ENCODE measurements at regions not wholly inside any gene's neighbourhood (a gene's known extent, or its start where the extent isn't known, plus 50 kb on each side); places are given as distances from the start of the nearest gene placed in this dataset.

DNA sequence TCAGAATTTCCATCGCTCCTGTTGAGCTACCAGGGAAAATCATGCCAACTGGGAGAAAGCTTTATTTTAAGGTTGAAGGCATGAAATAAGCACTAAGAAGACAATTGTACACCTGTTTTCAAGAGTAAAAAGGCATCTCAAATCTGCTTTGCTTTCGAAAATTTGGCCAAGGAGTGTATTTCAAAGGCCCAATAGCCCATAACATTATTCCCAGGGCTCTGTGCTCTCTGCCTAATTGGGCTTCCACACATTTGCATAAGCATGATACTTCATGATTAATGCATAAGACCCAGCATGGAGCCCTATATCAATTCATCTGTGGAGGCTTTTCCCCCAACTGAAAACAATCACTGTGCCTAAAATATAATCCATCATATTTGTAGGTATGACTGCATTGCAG, 258.5 kb downstream of the NOVA1 start:
- Mint-ChIP-seq H3K27me3 (ENCODE audit: insufficient read depth) (no peaks in the 10 kb centered on the region), H3K9me3 (peaks cover 15% of the 10 kb centered on the region), H3K27ac (no peak overlapping the region), H3K4me3 (no peak overlapping the region), H3K36me3 (ENCODE audit: low read depth) (no peaks in the 10 kb centered on the region), H3K4me1 (ENCODE audit: low read depth) (no peaks in the 10 kb centered on the region)
- intact Hi-C loops (cut with micrococcal nuclease), result no loop called here
- DNase-seq (ENCODE audit: low spot score), result no peak

DNA sequence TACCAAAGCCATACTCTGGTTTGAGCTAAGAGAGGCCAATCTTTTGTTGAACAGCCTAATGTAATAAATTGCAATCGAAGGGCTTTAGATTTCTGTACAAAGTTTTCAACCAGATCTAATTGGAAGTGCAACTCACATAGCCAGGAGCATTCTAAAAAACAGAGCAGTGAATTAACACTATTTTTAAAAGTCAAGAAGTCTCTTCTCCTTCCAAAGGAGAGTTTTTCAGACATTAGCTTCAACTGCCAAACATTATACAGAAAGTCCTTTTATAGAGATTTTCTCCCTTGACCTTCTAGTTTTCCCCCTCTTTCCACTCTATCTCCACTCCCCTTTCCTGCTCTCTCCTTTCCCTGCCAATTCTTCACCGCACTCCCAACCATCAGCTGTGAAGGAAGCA, 259.6 kb downstream of the NOVA1 start:
- Mint-ChIP-seq H3K36me3 (ENCODE audit: low read depth) (no peaks in the 10 kb centered on the region), H3K4me3 (no peak overlapping the region), H3K9me3 (peaks cover 12% of the 10 kb centered on the region), H3K27ac (no peak overlapping the region), H3K4me1 (ENCODE audit: low read depth) (no peaks in the 10 kb centered on the region), H3K27me3 (ENCODE audit: insufficient read depth) (no peaks in the 10 kb centered on the region)
- no peak for DNase-seq (ENCODE audit: low spot score)
- intact Hi-C loops (cut with micrococcal nuclease), result no loop called here

DNA sequence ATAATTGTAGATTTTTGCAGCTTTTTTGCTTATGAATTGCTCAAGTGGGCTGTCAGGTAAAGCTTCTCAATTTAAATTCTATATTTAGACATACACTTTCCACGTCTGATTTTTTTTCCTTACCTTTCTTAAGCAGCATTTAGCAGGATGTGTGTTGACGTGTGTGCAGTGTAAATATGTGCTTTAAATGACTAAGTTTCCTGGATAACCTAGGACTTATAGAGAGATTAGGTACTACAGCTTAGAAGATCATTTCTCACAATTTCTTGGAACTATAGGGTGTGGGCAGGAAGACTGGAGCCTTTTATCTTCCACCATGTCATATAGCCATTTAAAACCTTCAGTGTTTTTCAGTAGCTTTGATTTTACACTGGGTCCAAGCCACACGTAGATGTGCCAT, 263.5 kb downstream of the NOVA1 start:
- no peak overlapping the region for H3K27ac Mint-ChIP-seq
- H3K4me1 Mint-ChIP-seq (ENCODE audit: low read depth), result no peaks in the 10 kb centered on the region
- peaks cover 27% of the 10 kb centered on the region for H3K9me3 Mint-ChIP-seq
- DNase-seq (ENCODE audit: low spot score), result no peak
- no peak overlapping the region for H3K4me3 Mint-ChIP-seq
- H3K36me3 Mint-ChIP-seq (ENCODE audit: low read depth), result no peaks in the 10 kb centered on the region
- intact Hi-C loops (cut with micrococcal nuclease), result no loop called here
- H3K27me3 Mint-ChIP-seq (ENCODE audit: insufficient read depth), result no peaks in the 10 kb centered on the region

DNA sequence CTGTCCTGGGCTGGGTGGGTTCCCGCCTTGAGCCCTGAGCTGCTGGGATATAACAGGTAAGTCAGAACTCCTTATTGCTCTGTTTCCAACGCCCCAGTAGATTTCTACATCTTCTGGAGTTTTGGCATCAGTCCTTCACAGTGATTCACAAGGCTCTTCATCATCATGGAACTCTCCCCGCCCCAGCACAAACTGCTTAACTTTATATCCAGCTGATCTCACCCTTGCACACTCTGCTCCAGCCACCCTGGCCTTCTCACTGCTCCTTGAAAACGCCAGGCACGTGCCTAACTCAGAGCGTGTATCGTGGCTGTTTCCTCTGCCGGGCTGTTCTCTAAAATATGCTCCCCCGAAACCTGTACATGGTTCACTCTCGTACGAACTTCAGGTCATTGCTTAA, 264.9 kb downstream of the NOVA1 start:
- no peak for DNase-seq (ENCODE audit: low spot score)
- no peaks in the 10 kb centered on the region for H3K27me3 Mint-ChIP-seq (ENCODE audit: insufficient read depth)
- peaks cover 35% of the 10 kb centered on the region for H3K9me3 Mint-ChIP-seq
- no peaks in the 10 kb centered on the region for H3K36me3 Mint-ChIP-seq (ENCODE audit: low read depth)
- H3K27ac Mint-ChIP-seq, result no peak overlapping the region
- no peak overlapping the region for H3K4me3 Mint-ChIP-seq
- H3K4me1 Mint-ChIP-seq (ENCODE audit: low read depth), result no peaks in the 10 kb centered on the region
- intact Hi-C loops (cut with micrococcal nuclease), result no loop called here

DNA sequence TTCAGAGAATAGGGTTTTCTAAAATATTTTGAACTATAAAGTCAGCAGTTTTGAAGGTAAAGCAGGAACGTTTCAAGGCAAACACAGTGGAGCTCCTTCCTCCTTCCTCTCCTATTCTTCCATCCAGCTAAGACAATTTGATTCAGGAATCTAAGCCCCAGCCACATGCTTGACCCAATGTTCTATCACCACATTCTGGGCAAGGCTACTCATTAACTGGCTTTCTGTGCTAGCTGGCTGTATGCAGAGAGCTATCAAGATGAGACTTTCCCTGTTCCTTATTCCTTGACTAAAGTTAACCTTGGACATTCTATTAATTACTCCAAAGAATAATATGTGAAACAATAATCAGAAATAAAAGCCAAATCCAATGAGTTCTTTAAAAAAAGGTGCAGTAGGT, 266.9 kb downstream of the NOVA1 start:
- intact Hi-C loops (cut with micrococcal nuclease), result no loop called here
- H3K36me3 Mint-ChIP-seq (ENCODE audit: low read depth), result no peaks in the 10 kb centered on the region

DNA sequence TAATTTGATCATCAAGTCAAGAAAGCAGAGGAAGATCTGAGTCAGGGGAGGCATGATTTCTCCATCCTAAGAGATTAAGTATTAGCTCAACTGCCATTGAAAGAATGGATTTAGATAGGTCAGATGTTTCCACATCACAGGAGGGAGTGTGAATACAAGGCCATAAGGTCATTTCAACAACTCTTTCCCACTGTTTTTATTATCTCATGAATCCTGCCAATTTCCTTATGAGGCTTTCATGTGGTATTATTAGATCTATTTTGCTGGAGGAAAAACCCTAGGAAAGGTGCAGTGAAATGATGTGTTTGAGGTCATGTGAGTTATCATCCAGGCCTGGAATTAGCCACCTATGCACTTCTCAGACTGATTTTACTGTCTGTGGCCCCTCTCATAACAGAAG, 269.0 kb downstream of the NOVA1 start:
- Mint-ChIP-seq H3K4me1 (ENCODE audit: low read depth) (no peaks in the 10 kb centered on the region), H3K27ac (no peak overlapping the region), H3K27me3 (ENCODE audit: insufficient read depth) (no peaks in the 10 kb centered on the region), H3K36me3 (ENCODE audit: low read depth) (no peaks in the 10 kb centered on the region), H3K9me3 (peaks cover 31% of the 10 kb centered on the region), H3K4me3 (no peak overlapping the region)
- DNase-seq (ENCODE audit: low spot score), result no peak
- intact Hi-C loops (cut with micrococcal nuclease), result no loop called here

More for the DNA sequence above, 266.9 kb downstream of the NOVA1 start:
- Mint-ChIP-seq H3K4me1 (ENCODE audit: low read depth) (no peaks in the 10 kb centered on the region), H3K4me3 (no peak overlapping the region), H3K27me3 (ENCODE audit: insufficient read depth) (no peaks in the 10 kb centered on the region), H3K27ac (no peak overlapping the region), H3K9me3 (peaks cover 36% of the 10 kb centered on the region)
- DNase-seq (ENCODE audit: low spot score), result no peak

DNA sequence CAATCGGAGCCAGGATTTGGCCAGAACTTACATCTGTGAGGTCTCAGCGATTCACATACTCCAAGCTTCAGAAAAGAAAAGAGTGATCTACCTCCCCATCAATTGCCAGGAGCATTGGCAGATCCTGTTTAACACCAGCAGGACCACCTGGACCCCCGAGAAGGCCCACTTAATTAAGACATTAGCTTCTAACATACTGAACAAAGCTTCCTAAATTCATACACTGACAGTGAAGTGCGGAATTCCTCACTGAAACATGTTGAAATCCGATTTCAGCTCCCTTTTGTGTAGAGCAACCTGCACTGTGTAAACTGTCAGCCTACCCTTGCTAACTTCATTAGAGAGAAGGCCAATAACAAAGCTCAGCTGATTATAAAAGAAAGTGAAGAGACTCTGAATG, 274.0 kb downstream of the NOVA1 start:
- H3K36me3 Mint-ChIP-seq (ENCODE audit: low read depth), result no peaks in the 10 kb centered on the region
- no peaks in the 10 kb centered on the region for H3K4me1 Mint-ChIP-seq (ENCODE audit: low read depth)
- intact Hi-C loops (cut with micrococcal nuclease), result no loop called here
- no peak for DNase-seq (ENCODE audit: low spot score)
- H3K27ac Mint-ChIP-seq, result no peak overlapping the region
- peaks cover 26% of the 10 kb centered on the region for H3K9me3 Mint-ChIP-seq
- no peak overlapping the region for H3K4me3 Mint-ChIP-seq
- H3K27me3 Mint-ChIP-seq (ENCODE audit: insufficient read depth), result no peaks in the 10 kb centered on the region

DNA sequence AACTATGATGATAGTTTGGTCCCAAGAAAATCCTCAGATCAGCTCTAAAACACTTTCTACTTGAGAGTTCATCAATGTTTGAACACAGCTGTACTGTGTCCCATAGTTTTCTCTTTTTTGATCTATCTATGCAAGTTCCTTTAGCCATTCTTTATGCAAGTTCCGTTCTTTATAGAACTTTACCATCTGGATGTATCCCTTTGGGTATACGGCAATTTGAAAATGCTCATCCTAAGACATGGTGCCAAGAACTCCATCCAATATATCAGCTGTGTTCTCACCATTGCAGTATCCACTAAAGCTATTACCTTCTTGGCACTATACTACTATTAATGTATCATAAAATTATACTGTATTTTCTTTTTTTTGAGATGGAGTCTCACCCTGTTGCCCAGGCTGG, 276.9 kb downstream of the NOVA1 start:
- Mint-ChIP-seq H3K4me3 (no peak overlapping the region), H3K9me3 (peaks cover 17% of the 10 kb centered on the region), H3K27ac (no peak overlapping the region), H3K27me3 (ENCODE audit: insufficient read depth) (no peaks in the 10 kb centered on the region), H3K36me3 (ENCODE audit: low read depth) (no peaks in the 10 kb centered on the region), H3K4me1 (ENCODE audit: low read depth) (no peaks in the 10 kb centered on the region)
- intact Hi-C loops (cut with micrococcal nuclease), result no loop called here
- no peak for DNase-seq (ENCODE audit: low spot score)

DNA sequence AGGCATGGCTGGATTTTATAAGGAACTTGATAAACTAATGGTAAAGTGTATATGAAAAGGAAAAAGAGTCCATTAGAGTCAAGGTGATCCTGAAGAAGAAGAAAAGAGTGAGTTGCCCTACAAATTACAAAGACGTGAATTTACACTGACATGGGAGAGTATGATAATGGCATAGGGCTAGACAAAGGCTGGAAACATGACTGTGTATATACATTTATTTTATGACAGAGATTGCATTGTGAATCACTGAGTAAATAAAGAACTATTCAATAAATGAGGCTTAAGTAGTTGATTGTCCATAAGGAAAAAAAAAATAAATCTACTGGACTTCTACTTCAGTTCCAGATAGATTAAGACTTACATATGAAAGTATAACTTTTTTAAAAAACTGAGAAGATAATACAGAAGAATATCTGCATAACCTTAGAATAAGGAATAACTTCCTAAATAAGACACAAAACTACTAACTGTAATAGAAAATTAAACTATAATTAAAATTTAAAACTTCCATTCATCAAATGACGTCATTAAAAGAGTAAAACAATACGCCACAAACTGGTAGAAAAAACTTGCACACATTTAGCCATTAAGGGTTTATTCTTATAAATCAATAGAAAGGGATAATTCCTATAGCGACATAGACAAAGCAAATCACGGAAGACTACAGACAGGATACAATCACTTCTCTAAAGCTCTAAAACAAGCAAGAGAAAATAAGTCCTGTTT, 278.5 kb downstream of the NOVA1 start:
- no peak overlapping the region for H3K27ac Mint-ChIP-seq
- H3K4me3 Mint-ChIP-seq, result no peak overlapping the region
- H3K4me1 Mint-ChIP-seq (ENCODE audit: low read depth), result no peaks in the 10 kb centered on the region
- DNase-seq (ENCODE audit: low spot score), result no peak
- H3K27me3 Mint-ChIP-seq (ENCODE audit: insufficient read depth), result no peaks in the 10 kb centered on the region
- H3K9me3 Mint-ChIP-seq, result peaks cover 23% of the 10 kb centered on the region
- intact Hi-C loops (cut with micrococcal nuclease), result no loop called here
- no peaks in the 10 kb centered on the region for H3K36me3 Mint-ChIP-seq (ENCODE audit: low read depth)

DNA sequence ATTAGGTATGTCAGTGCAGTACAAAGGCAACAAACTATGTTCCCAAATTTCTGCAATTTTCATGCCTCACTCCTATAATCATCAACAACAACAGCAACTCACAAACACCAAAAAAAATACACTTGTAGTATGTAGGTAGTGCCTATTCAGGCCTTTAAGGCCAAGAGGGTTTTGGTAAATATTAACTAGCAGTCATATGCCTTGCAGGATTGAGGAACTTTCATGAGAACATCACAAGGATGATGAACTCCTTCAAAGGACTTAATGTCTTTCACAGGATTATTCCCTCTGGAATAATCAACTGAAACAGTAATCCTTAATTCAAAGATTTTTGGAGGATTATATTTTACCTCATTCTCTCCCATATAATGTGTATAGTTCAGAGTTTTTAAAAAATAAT, 293.8 kb downstream of the NOVA1 start:
- Mint-ChIP-seq H3K9me3 (peaks cover 28% of the 10 kb centered on the region), H3K4me1 (ENCODE audit: low read depth) (no peaks in the 10 kb centered on the region), H3K36me3 (ENCODE audit: low read depth) (no peaks in the 10 kb centered on the region), H3K4me3 (no peak overlapping the region), H3K27me3 (ENCODE audit: insufficient read depth) (no peaks in the 10 kb centered on the region), H3K27ac (no peak overlapping the region)
- no peak for DNase-seq (ENCODE audit: low spot score)
- intact Hi-C loops (cut with micrococcal nuclease), result no loop called here

DNA sequence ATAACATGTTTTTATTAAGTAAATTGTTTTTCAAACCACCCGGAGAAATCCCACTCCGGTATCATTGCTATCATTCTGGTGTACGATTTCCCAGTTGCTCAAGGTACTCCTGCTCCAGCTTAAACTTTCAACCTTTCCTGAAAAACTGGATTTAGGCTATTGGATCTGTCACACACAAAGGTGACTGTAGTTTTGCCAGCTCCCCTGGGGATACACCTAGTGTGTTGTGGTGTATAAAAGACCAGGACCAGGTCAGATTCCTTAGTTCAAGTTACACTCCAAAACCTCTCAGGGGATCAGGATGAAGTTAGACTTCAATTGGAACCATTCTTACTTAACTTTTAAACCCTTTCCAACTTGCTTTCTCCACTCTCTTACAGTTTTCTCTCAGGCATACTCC, 303.9 kb downstream of the NOVA1 start:
- no peaks in the 10 kb centered on the region for H3K27me3 Mint-ChIP-seq (ENCODE audit: insufficient read depth)
- DNase-seq (ENCODE audit: low spot score), result no peak
- H3K4me3 Mint-ChIP-seq, result no peak overlapping the region
- H3K36me3 Mint-ChIP-seq (ENCODE audit: low read depth), result no peaks in the 10 kb centered on the region
- H3K27ac Mint-ChIP-seq, result no peak overlapping the region
- peaks cover 31% of the 10 kb centered on the region for H3K9me3 Mint-ChIP-seq
- intact Hi-C loops (cut with micrococcal nuclease), result no loop called here
- no peaks in the 10 kb centered on the region for H3K4me1 Mint-ChIP-seq (ENCODE audit: low read depth)

DNA sequence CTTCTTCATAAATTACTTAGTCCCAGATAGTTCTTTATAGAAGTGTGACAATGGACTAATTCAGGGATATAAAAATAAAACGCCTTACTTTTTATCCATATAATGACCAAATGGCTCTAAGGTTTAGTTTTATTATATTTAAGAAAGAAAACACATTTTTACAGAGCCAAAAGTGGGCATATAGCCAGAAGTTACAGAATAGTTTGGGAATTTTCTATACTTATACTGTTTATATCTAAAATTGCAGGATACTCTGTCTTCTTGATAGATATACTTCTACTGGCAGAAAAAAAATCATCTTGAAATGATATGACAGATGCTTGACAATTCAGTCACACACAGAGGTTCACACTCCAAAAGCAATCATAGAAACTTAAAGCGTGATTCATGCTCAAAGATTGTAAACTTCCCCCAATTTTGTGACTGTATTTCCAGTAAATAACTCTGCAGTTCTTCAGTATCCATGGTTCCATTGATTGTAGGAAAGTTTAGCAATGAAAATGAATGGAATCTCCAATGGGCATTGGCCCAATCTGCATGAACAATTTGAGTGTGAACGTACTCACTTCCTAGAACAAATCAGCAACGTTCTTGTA, 307.8 kb downstream of the NOVA1 start:
- no peaks in the 10 kb centered on the region for H3K4me1 Mint-ChIP-seq (ENCODE audit: low read depth)
- H3K4me3 Mint-ChIP-seq, result no peak overlapping the region
- intact Hi-C loops (cut with micrococcal nuclease), result no loop called here
- no peak overlapping the region for H3K27ac Mint-ChIP-seq
- no peaks in the 10 kb centered on the region for H3K27me3 Mint-ChIP-seq (ENCODE audit: insufficient read depth)
- peaks cover 28% of the 10 kb centered on the region for H3K9me3 Mint-ChIP-seq
- DNase-seq (ENCODE audit: low spot score), result no peak
- no peaks in the 10 kb centered on the region for H3K36me3 Mint-ChIP-seq (ENCODE audit: low read depth)

DNA sequence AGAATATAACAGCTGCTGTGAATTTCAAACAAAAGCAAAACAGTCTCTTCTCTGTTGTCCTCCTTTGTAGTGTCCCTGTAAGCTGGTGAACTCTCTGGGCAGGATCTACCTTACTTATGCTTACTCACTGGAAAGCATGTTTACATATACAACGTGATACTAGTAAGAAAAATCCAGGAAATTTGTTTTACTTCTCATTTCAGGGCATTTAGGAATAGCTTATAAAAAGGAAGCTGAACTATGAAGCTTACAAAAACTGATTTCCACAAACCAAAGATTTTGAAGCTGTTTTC, 311.0 kb downstream of the NOVA1 start:
- H3K27ac Mint-ChIP-seq, result no peak overlapping the region
- no peaks in the 10 kb centered on the region for H3K36me3 Mint-ChIP-seq (ENCODE audit: low read depth)
- no peaks in the 10 kb centered on the region for H3K27me3 Mint-ChIP-seq (ENCODE audit: insufficient read depth)
- no peaks in the 10 kb centered on the region for H3K4me1 Mint-ChIP-seq (ENCODE audit: low read depth)
- H3K9me3 Mint-ChIP-seq, result peaks cover 16% of the 10 kb centered on the region
- no peak overlapping the region for H3K4me3 Mint-ChIP-seq
- no peak for DNase-seq (ENCODE audit: low spot score)
- intact Hi-C loops (cut with micrococcal nuclease), result no loop called here

Measured in activated T-helper 1 cell treated with anti-CD3 and anti-CD28 coated beads, Interleukin-12 subunit alpha, Interleukin-12 subunit beta, Interleukin-2, Interleukin-4 antibody, amounts not matched to agents 30 ng/mL and 10 ng/mL and 1 ng/mL, durations not matched to agents 14 hours and 24 hours and 36 hours (primary cell).